Epithelial cell of proximal tubule (primary cell): ENCODE measurements at regions not wholly inside any gene's neighbourhood (a gene's known extent, or its start where the extent isn't known, plus 50 kb on each side); places are given as distances from the start of the nearest gene placed in this dataset.

Source experiments
- DNase-seq: peaks from one replicate; pipeline ENCODE4 v3.0.0-alpha.2; 2011; ENCODE audit warnings: low read depth
- H3K4me3 ChIP-seq: 2 replicates; pipeline ENCODE4 v1.5.1; 2011; ENCODE audit warnings: low read depth, mild to moderate bottlenecking, low read length
- CTCF ChIP-seq: conservative IDR thresholded peaks from 2 replicates; pipeline ENCODE4 v1.5.1; 2012; ENCODE audit warnings: low read depth, mild to moderate bottlenecking, low read length

DNA sequence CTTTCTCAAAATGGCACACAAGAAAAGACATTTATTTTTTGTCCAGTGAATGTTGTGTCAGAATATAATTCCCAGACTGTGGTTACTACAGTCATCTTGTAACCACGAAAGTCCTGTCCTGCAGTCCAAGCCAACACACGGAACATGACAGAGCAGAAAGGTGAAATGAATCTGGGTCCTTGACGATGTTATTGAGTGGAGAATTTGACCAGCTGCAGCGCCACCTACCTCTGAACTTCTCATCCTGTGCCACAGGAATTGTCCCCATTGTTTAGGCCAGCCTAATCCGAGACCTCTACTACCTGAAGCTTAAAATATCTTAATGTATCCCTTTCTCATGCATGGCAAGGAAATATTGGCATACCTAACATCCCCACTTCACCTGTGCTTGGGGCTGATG is 64.1 kb upstream of the OTX2 start:
- peak; percentile 56 for TF ChIP-seq CTCF
- no peak overlapping the region for H3K4me3 ChIP-seq
- no peak for DNase-seq

- no peak for DNase-seq
- no peak for TF ChIP-seq CTCF
- no peak overlapping the region for H3K4me3 ChIP-seq
These were observed 60.1 kb upstream of the OTX2 start for GRCh38 chr14:56870336-56870735.

GRCh38 chr14:56868660-56869059 is 58.4 kb upstream of the OTX2 start:
- H3K4me3 ChIP-seq = no peak overlapping the region
- no peak for TF ChIP-seq CTCF
- no peak for DNase-seq

GRCh38 chr14:56862836-56863235 is 52.6 kb upstream of the OTX2 start:
- no peak for TF ChIP-seq CTCF
- no peak overlapping the region for H3K4me3 ChIP-seq
- no peak for DNase-seq

- H3K4me3 ChIP-seq = no peak overlapping the region
- no peak for DNase-seq
- no peak for TF ChIP-seq CTCF
These were observed 50.2 kb upstream of the OTX2 start for GRCh38 chr14:56860441-56860840.
